ENCODE measurements at regions not wholly inside any gene's neighbourhood (a gene's known extent, or its start where the extent isn't known, plus 50 kb on each side); places are given as distances from the start of the nearest gene placed in this dataset.

DNA sequence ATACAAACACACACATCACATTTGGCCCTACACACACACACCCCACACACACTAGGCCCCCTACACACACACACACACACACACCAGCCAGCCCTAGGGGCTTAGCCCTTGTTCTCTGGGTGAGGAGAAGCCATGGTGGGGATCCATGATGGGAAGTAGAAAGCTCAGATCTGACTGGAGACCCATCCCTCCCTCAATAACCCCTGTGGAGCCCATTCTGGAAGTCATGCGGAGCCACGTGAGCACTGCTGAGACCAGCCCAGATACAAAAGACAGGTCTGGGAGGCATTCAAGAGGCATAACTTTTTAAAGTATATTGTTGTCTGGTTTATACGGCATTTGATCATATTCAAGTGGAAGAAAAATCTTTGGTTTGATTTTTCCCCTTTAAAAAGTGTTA, 448.5 kb downstream of the SOX6 start:
- no peaks in the 10 kb centered on the region for H3K27me3 ChIP-seq (ENCODE audit: low read length)
- no peaks in the 10 kb centered on the region for H3K4me1 ChIP-seq (ENCODE audit: low read length)
- no peaks in the 10 kb centered on the region for H3K79me2 ChIP-seq (ENCODE audit: low read length)
- H3K4me3 ChIP-seq (ENCODE audit: low read length), result no peak overlapping the region
- DNase-seq, result no peak
- no peak overlapping the region for H3K9ac ChIP-seq (ENCODE audit: low read length)
- H4K20me1 ChIP-seq (ENCODE audit: insufficient read depth, low read depth, low read length), result no peaks in the 10 kb centered on the region
- no peaks in the 10 kb centered on the region for H3K9me3 ChIP-seq (ENCODE audit: low read length)
- H3K9me2 ChIP-seq (replicated peaks; ENCODE audit: insufficient read depth, low read length), result no peaks in the 10 kb centered on the region
- no peak overlapping the region for H3K27ac ChIP-seq (ENCODE audit: low read length)
- no peaks in the 10 kb centered on the region for H3K36me3 ChIP-seq (ENCODE audit: insufficient read depth, low read length)
- H2AFZ ChIP-seq (ENCODE audit: low read length), result no peak overlapping the region
- no peak overlapping the region for H3K4me2 ChIP-seq (ENCODE audit: low read depth, low read length, poor library complexity, severe bottlenecking)

GRCh38 chr11:15909937-15910598, 446.3 kb downstream of the SOX6 start:
- DNase-seq, result no peak
- Histone ChIP-seq H3K4me1 (ENCODE audit: low read length) (no peaks in the 10 kb centered on the region), H3K79me2 (ENCODE audit: low read length) (no peaks in the 10 kb centered on the region), H4K20me1 (ENCODE audit: insufficient read depth, low read depth, low read length) (no peaks in the 10 kb centered on the region), H3K9me3 (ENCODE audit: low read length) (no peaks in the 10 kb centered on the region), H3K4me2 (ENCODE audit: low read depth, low read length, poor library complexity, severe bottlenecking) (no peak overlapping the region), H3K9ac (ENCODE audit: low read length) (no peak overlapping the region), H3K4me3 (ENCODE audit: low read length) (no peak overlapping the region), H3K27ac (ENCODE audit: low read length) (no peak overlapping the region), H3K36me3 (ENCODE audit: insufficient read depth, low read length) (no peaks in the 10 kb centered on the region), H3K27me3 (ENCODE audit: low read length) (no peaks in the 10 kb centered on the region), H2AFZ (ENCODE audit: low read length) (no peak overlapping the region), H3K9me2 (replicated peaks; ENCODE audit: insufficient read depth, low read length) (no peaks in the 10 kb centered on the region)

- H3K4me2 ChIP-seq (ENCODE audit: low read depth, low read length, poor library complexity, severe bottlenecking), result no peak overlapping the region
- H3K27me3 ChIP-seq (ENCODE audit: low read length), result no peaks in the 10 kb centered on the region
- H3K9me2 ChIP-seq (replicated peaks; ENCODE audit: insufficient read depth, low read length), result no peaks in the 10 kb centered on the region
- no peak overlapping the region for H2AFZ ChIP-seq (ENCODE audit: low read length)
- H4K20me1 ChIP-seq (ENCODE audit: insufficient read depth, low read depth, low read length), result no peaks in the 10 kb centered on the region
- no peak for DNase-seq
- no peak overlapping the region for H3K9ac ChIP-seq (ENCODE audit: low read length)
- H3K79me2 ChIP-seq (ENCODE audit: low read length), result no peaks in the 10 kb centered on the region
- no peaks in the 10 kb centered on the region for H3K9me3 ChIP-seq (ENCODE audit: low read length)
- H3K27ac ChIP-seq (ENCODE audit: low read length), result no peak overlapping the region
- no peaks in the 10 kb centered on the region for H3K4me1 ChIP-seq (ENCODE audit: low read length)
- no peaks in the 10 kb centered on the region for H3K36me3 ChIP-seq (ENCODE audit: insufficient read depth, low read length)
- H3K4me3 ChIP-seq (ENCODE audit: low read length), result no peak overlapping the region
Observed at GRCh38 chr11:15910761-15911160, 445.6 kb downstream of the SOX6 start.

GRCh38 chr11:15911377-15912044, 444.8 kb downstream of the SOX6 start:
- H3K27me3 ChIP-seq (ENCODE audit: low read length), result no peaks in the 10 kb centered on the region
- H3K9ac ChIP-seq (ENCODE audit: low read length), result no peak overlapping the region
- H3K4me2 ChIP-seq (ENCODE audit: low read depth, low read length, poor library complexity, severe bottlenecking), result no peak overlapping the region
- H3K4me3 ChIP-seq (ENCODE audit: low read length), result no peak overlapping the region
- no peak for DNase-seq
- no peak overlapping the region for H3K27ac ChIP-seq (ENCODE audit: low read length)
- no peaks in the 10 kb centered on the region for H3K4me1 ChIP-seq (ENCODE audit: low read length)
- no peaks in the 10 kb centered on the region for H3K79me2 ChIP-seq (ENCODE audit: low read length)
- no peaks in the 10 kb centered on the region for H3K9me3 ChIP-seq (ENCODE audit: low read length)
- no peaks in the 10 kb centered on the region for H3K36me3 ChIP-seq (ENCODE audit: insufficient read depth, low read length)
- H2AFZ ChIP-seq (ENCODE audit: low read length), result no peak overlapping the region
- no peaks in the 10 kb centered on the region for H4K20me1 ChIP-seq (ENCODE audit: insufficient read depth, low read depth, low read length)
- no peaks in the 10 kb centered on the region for H3K9me2 ChIP-seq (replicated peaks; ENCODE audit: insufficient read depth, low read length)

DNA sequence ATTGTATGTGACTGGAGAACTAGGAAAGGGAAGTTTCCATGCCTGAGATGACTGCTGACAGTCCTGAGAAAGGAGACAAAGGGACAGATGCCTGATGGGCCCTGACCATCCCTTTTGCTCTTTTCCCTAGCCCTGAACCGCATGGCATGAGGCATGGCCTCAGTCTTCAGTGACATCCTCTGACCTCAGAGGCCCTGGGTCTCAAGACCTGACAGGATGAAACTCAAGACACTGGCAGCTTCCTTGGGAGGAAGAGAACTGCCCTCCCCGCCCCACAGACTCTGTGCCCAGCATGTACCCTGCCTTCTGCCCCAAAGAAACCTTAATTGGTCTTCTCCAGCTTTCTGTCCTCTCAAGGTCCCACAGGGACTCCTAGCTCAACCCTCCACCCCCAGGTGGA, 444.1 kb downstream of the SOX6 start:
- DNase-seq, result no peak
- Histone ChIP-seq H3K4me2 (ENCODE audit: low read depth, low read length, poor library complexity, severe bottlenecking) (no peak overlapping the region), H4K20me1 (ENCODE audit: insufficient read depth, low read depth, low read length) (no peaks in the 10 kb centered on the region), H3K36me3 (ENCODE audit: insufficient read depth, low read length) (no peaks in the 10 kb centered on the region), H3K27ac (ENCODE audit: low read length) (no peak overlapping the region), H3K27me3 (ENCODE audit: low read length) (no peaks in the 10 kb centered on the region), H2AFZ (ENCODE audit: low read length) (no peak overlapping the region), H3K9me3 (ENCODE audit: low read length) (no peaks in the 10 kb centered on the region), H3K9ac (ENCODE audit: low read length) (no peak overlapping the region), H3K4me1 (ENCODE audit: low read length) (no peaks in the 10 kb centered on the region), H3K4me3 (ENCODE audit: low read length) (no peak overlapping the region), H3K79me2 (ENCODE audit: low read length) (no peaks in the 10 kb centered on the region), H3K9me2 (replicated peaks; ENCODE audit: insufficient read depth, low read length) (no peaks in the 10 kb centered on the region)

- Histone ChIP-seq H3K9me3 (ENCODE audit: low read length) (no peaks in the 10 kb centered on the region), H2AFZ (ENCODE audit: low read length) (no peak overlapping the region), H3K4me3 (ENCODE audit: low read length) (no peak overlapping the region), H3K9me2 (replicated peaks; ENCODE audit: insufficient read depth, low read length) (no peaks in the 10 kb centered on the region), H3K9ac (ENCODE audit: low read length) (no peak overlapping the region), H3K4me2 (ENCODE audit: low read depth, low read length, poor library complexity, severe bottlenecking) (no peak overlapping the region), H3K27me3 (ENCODE audit: low read length) (no peaks in the 10 kb centered on the region), H3K79me2 (ENCODE audit: low read length) (no peaks in the 10 kb centered on the region), H4K20me1 (ENCODE audit: insufficient read depth, low read depth, low read length) (no peaks in the 10 kb centered on the region), H3K36me3 (ENCODE audit: insufficient read depth, low read length) (no peaks in the 10 kb centered on the region), H3K4me1 (ENCODE audit: low read length) (no peaks in the 10 kb centered on the region), H3K27ac (ENCODE audit: low read length) (no peak overlapping the region)
- no peak for DNase-seq
Observed at GRCh38 chr11:15912825-15913224, 443.5 kb downstream of the SOX6 start.

- no peaks in the 10 kb centered on the region for H3K27me3 ChIP-seq (ENCODE audit: low read length)
- H3K4me3 ChIP-seq (ENCODE audit: low read length), result no peak overlapping the region
- no peak overlapping the region for H3K27ac ChIP-seq (ENCODE audit: low read length)
- no peak overlapping the region for H3K4me2 ChIP-seq (ENCODE audit: low read depth, low read length, poor library complexity, severe bottlenecking)
- no peaks in the 10 kb centered on the region for H3K36me3 ChIP-seq (ENCODE audit: insufficient read depth, low read length)
- H2AFZ ChIP-seq (ENCODE audit: low read length), result no peak overlapping the region
- DNase-seq, result no peak
- no peak overlapping the region for H3K9ac ChIP-seq (ENCODE audit: low read length)
- H3K4me1 ChIP-seq (ENCODE audit: low read length), result no peaks in the 10 kb centered on the region
- H4K20me1 ChIP-seq (ENCODE audit: insufficient read depth, low read depth, low read length), result no peaks in the 10 kb centered on the region
- no peaks in the 10 kb centered on the region for H3K79me2 ChIP-seq (ENCODE audit: low read length)
- H3K9me3 ChIP-seq (ENCODE audit: low read length), result no peaks in the 10 kb centered on the region
- H3K9me2 ChIP-seq (replicated peaks; ENCODE audit: insufficient read depth, low read length), result no peaks in the 10 kb centered on the region
Observed at GRCh38 chr11:15913261-15913660, 443.1 kb downstream of the SOX6 start.
